ENCODE measurements at regions not wholly inside any gene's neighbourhood (a gene's known extent, or its start where the extent isn't known, plus 50 kb on each side); places are given as distances from the start of the nearest gene placed in this dataset.
"Not testable (repeated sequence)": the region's sequence is repeated elsewhere in the genome, so short reads cannot be mapped to it uniquely, and the experiment has no call there.

DNA sequence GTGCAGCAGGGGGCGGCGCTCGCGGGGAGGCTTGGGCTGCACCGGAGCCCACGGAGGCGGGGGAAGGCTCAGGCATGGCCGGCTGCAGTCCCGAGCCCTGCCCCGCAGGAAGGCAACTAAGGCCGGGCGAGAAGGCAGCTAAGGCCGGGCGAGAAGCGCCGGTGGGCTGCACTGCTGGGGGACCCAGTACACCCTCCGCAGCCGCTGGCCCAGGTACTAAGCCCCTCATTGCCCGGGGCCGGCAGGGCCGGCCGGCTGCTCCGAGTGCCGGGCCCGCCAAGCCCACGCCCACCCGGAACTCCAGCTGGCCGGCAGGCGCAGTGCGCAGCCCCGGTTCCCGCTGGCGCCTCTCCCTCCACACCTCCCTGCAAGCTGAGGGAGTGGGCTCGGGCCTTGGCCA, 150.0 kb downstream of the SMIM20 start:
- not testable (repeated sequence) for TF ChIP-seq POLR2A (IDR thresholded peaks at IDR 0.05)
- TF ChIP-seq, protein P1, sequence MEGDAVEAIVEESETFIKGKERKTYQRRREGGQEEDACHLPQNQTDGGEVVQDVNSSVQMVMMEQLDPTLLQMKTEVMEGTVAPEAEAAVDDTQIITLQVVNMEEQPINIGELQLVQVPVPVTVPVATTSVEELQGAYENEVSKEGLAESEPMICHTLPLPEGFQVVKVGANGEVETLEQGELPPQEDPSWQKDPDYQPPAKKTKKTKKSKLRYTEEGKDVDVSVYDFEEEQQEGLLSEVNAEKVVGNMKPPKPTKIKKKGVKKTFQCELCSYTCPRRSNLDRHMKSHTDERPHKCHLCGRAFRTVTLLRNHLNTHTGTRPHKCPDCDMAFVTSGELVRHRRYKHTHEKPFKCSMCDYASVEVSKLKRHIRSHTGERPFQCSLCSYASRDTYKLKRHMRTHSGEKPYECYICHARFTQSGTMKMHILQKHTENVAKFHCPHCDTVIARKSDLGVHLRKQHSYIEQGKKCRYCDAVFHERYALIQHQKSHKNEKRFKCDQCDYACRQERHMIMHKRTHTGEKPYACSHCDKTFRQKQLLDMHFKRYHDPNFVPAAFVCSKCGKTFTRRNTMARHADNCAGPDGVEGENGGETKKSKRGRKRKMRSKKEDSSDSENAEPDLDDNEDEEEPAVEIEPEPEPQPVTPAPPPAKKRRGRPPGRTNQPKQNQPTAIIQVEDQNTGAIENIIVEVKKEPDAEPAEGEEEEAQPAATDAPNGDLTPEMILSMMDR (IDR thresholded peaks at IDR 0.05) = not testable (repeated sequence)
